ENCODE measurements at regions not wholly inside any gene's neighbourhood (a gene's known extent, or its start where the extent isn't known, plus 50 kb on each side); places are given as distances from the start of the nearest gene placed in this dataset.

DNA sequence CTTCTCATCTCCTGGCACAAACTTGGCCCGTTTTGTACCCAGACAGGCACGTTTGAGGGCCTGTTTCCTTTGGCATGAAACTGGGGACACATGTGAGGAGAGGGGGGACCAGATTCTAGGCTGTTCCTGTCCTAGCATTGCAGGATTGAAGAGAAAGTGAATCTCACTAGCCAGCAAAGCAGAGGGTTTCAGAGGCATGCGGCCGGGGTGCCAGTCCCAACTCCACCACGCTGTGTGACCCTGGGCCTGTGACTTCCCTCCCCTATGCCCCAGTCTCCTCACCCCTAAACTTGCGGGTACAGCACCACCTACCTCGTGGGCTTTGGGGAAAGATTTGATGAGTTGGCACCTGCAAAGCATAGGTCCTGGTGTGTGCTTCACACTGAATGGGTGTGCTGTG lies 53.5 kb upstream of the CIBAR2 start:
- peaks cover 0 to 31% (median 11%) of the 10 kb centered on the region in 3 donors for H3K27me3 ChIP-seq
- WGBS, 5 donors: 81 to 86% (median 82%) methylated on average over 7 of the region's 7 CpGs
- no peak overlapping the region for H3K4me3 ChIP-seq
- peaks cover 41 to 90% (median 65%) of the 10 kb centered on the region in 4 donors for H3K4me1 ChIP-seq
- DNase-seq: no peak
- H3K9me3 ChIP-seq: no peaks in the 10 kb centered on the region
- intact Hi-C loops (cut with DNase I; ENCODE audit: low total_unique reads): no loop called here
- peak overlapping the region in 2 of 5 donors; percentile 14 to 77 for H3K27ac ChIP-seq
- H3K36me3 ChIP-seq: no peaks in the 10 kb centered on the region
- TF ChIP-seq, protein P1, sequence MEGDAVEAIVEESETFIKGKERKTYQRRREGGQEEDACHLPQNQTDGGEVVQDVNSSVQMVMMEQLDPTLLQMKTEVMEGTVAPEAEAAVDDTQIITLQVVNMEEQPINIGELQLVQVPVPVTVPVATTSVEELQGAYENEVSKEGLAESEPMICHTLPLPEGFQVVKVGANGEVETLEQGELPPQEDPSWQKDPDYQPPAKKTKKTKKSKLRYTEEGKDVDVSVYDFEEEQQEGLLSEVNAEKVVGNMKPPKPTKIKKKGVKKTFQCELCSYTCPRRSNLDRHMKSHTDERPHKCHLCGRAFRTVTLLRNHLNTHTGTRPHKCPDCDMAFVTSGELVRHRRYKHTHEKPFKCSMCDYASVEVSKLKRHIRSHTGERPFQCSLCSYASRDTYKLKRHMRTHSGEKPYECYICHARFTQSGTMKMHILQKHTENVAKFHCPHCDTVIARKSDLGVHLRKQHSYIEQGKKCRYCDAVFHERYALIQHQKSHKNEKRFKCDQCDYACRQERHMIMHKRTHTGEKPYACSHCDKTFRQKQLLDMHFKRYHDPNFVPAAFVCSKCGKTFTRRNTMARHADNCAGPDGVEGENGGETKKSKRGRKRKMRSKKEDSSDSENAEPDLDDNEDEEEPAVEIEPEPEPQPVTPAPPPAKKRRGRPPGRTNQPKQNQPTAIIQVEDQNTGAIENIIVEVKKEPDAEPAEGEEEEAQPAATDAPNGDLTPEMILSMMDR (IDR thresholded peaks at IDR 0.05): no peak
- TF ChIP-seq EP300 (IDR thresholded peaks at IDR 0.05) (no peak), POLR2A (IDR thresholded peaks at IDR 0.05) (no peak), POLR2AphosphoS5 (IDR thresholded peaks at IDR 0.05) (no peak)

DNA sequence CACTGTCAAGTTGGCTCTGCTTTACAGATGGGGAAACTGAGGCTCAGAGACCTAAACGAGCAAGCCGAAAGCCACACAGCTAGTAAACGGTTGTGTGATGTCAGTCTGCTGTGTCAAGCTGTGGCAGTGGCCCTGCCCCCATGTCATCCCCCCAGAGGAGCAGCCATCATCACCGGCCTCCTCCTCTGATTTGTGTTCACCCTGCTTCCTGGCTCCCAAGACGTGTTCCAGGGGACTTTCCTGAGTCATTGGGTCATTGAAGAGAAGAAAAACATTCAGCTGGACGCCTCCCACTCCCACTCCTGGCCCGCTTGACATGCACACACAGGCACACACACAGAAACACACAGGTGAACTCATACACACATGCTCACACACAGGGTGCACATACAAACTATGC lies 54.0 kb upstream of the CIBAR2 start:
- peak overlapping the region in 2 of 5 donors; percentile 14 to 77 for H3K27ac ChIP-seq
- intact Hi-C loops (cut with DNase I; ENCODE audit: low total_unique reads): no loop called here
- no peak for DNase-seq
- H3K36me3 ChIP-seq: no peaks in the 10 kb centered on the region
- TF ChIP-seq, protein P1 (IDR thresholded peaks at IDR 0.05): no peak
- no peak for TF ChIP-seq EP300 (IDR thresholded peaks at IDR 0.05)
- TF ChIP-seq POLR2A (IDR thresholded peaks at IDR 0.05): no peak
- TF ChIP-seq POLR2AphosphoS5 (IDR thresholded peaks at IDR 0.05): no peak
- H3K27me3 ChIP-seq: peaks cover 0 to 36% (median 11%) of the 10 kb centered on the region in 3 donors
- H3K4me1 ChIP-seq: peaks cover 42 to 90% (median 66%) of the 10 kb centered on the region in 4 donors
- no peak overlapping the region for H3K4me3 ChIP-seq
- no peaks in the 10 kb centered on the region for H3K9me3 ChIP-seq
- WGBS, 5 donors: 67 to 78% (median 76%) methylated on average over 7 of the region's 7 CpGs

DNA sequence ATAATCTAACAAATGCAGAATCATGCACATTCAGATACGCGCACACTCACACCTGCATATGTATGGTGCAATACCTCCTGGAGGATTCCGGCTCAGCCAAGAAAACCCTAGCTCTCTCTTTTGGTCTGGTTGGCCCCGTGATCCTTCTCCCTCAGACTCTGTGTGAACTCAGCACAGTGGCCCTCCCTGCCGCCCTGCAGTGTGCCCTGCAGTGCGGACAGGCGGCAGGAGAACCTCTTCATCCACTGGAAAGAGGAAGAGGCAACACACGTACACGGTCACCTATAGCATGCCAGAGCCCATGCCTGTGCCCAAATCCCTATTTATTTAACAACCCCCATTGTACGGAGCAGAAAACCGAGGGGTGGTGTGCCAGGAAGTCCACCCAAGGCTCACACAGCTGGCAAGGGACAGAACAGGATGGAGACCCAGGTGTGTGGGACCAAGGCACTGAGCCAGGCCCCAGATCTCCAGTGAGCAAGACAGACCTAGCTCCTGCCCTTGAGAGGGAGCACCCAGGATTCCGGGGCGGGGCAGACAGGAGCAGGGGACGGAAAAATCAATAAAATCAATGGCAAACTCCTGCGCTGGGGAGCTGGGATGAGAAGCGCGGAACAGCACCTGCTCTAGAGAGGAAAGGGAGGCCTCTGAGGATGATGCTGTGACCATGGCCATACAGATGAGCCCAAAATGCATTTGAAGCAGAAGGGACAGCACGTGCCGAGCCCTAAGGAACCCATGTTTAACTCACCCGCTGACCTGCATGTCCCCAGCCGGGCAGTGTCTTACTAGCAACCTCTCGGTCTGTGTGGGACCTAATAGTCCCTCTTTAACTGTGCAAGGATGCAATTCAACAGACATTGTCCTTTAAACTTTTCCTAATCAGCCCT lies 54.7 kb upstream of the CIBAR2 start:
- peak overlapping the region in 2 of 5 donors; percentile 38 to 77 for H3K27ac ChIP-seq
- TF ChIP-seq POLR2AphosphoS5 (IDR thresholded peaks at IDR 0.05): no peak

DNA sequence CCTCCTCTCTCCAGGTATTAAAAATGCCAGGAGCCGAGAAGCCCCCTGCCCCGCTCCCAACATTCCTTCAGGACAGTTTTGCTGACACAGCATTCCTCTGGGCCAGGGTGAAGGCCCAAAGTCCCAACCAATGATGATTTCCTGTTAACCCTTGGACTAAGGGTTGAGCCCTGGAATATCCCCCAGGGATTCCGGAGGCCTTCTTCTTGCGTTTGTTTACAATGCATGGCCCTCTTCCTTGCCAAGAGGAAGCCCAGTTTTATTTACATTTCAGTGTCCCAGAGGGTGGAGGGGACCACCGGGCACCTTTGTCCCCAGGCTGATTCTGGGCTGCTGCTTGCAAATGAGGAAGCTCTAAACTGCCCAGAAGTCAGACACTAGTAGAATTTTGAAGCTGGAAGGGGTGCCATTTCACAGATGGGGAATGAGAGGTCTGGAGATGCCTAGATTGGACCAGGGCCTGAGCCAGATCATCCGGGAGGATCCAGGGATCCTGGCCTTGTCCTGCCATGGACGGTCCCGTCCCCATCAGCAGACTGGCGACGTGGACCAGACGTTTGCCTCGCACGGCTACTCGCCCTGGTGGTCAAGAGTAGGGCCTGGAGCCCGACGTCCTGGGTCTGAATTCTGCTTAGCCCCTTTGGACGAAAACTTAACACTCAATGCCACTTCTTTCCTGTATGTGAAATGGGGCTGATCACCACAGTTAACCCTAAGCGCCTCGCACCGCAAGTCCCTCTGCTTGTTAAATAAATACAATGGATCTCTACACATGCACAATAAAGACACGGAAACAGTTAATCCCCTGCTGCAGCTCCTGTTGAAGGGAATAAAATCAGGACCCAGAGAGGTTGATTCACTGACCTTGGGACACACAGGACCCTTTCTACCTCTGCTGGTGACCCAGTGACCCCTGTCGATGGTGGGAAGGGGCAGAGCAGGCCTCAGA lies 55.6 kb upstream of the CIBAR2 start:
- Histone ChIP-seq H3K27me3 (peaks cover 0 to 51% (median 14%) of the 10 kb centered on the region in 3 donors), H3K27ac (peak overlapping the region in 4 of 5 donors; percentile 34 to 66 (median 45)), H3K4me1 (peaks cover 42 to 94% (median 73%) of the 10 kb centered on the region in 4 donors), H3K4me3 (peak overlapping the region in 2 of 4 donors; percentile 34 to 35), H3K36me3 (no peaks in the 10 kb centered on the region), H3K9me3 (no peaks in the 10 kb centered on the region)
- WGBS, 5 donors: 64 to 73% (median 67%) methylated on average over 21 to 22 of the region's 22 CpGs
- peak in 1 of 2 donors; percentile 42 for DNase-seq
- intact Hi-C loops (cut with DNase I; ENCODE audit: low total_unique reads): no loop called here
- TF ChIP-seq POLR2AphosphoS5 (IDR thresholded peaks at IDR 0.05): no peak
- no peak for TF ChIP-seq EP300 (IDR thresholded peaks at IDR 0.05)
- TF ChIP-seq, protein P1 (IDR thresholded peaks at IDR 0.05): no peak
- TF ChIP-seq POLR2A (IDR thresholded peaks at IDR 0.05): no peak

More for the DNA sequence above, 54.7 kb upstream of the CIBAR2 start:
- H3K9me3 ChIP-seq: no peaks in the 10 kb centered on the region
- peak in 1 of 2 donors; percentile 31 for DNase-seq
- intact Hi-C loops (cut with DNase I; ENCODE audit: low total_unique reads): no loop called here
- 64 to 77% (median 67%) methylated on average over 21 to 22 of the region's 22 CpGs for WGBS, 5 donors
- peaks cover 0 to 42% (median 14%) of the 10 kb centered on the region in 3 donors for H3K27me3 ChIP-seq
- H3K4me1 ChIP-seq: peaks cover 44 to 94% (median 68%) of the 10 kb centered on the region in 4 donors
- H3K36me3 ChIP-seq: no peaks in the 10 kb centered on the region
- no peak overlapping the region for H3K4me3 ChIP-seq
